IMR-90 (cell line): ENCODE measurements at regions not wholly inside any gene's neighbourhood (a gene's known extent, or its start where the extent isn't known, plus 50 kb on each side); places are given as distances from the start of the nearest gene placed in this dataset.

Experiments
- ATAC-seq: fragments of 200-7000 bp; cut with Tn5 transposase; 2 replicates; pipeline ENCODE4 v1.9.1; 2020; ENCODE audit warnings: low read depth, mild to moderate bottlenecking, moderate library complexity
- BruUV-seq: library from RNA; stranded (reverse); fragments of 400-500 nt; replicated peaks from 2 replicates; lab custom pipeline; 2021; lab: Mats Ljungman, UMichigan
- CTCF ChIA-PET: fragments of 300-600 bp; formaldehyde crosslinking; extraction: SDS; loops from one replicate; lab custom pipeline; 2021; ENCODE audit warnings: antibody characterized with exemption; lab: Yijun Ruan, JAX
- POLR2A ChIA-PET: fragments of 300-600 bp; sonication (Branson Sonifier 250); formaldehyde crosslinking; loops from one replicate; lab custom pipeline; 2022; ENCODE audit warnings: antibody characterized with exemption; ENCODE audit not compliant: unreplicated experiment; lab: Charles Lee
- DNase-seq: peaks from one replicate; pipeline ENCODE4 v3.0.0; 2013
- H2AFZ ChIP-seq: replicated peaks from 2 replicates; pipeline ENCODE3; 2013; ENCODE audit warnings: low read length, mild to moderate bottlenecking; ENCODE audit not compliant: poor library complexity
- H2AK5ac ChIP-seq: 2 replicates; pipeline ENCODE4 v1.6.1; 2013; ENCODE audit warnings: low read depth, low read length, inconsistent platforms
- H2AK9ac ChIP-seq: replicated peaks from 2 replicates; pipeline ENCODE3; 2013; ENCODE audit warnings: mild to moderate bottlenecking, low read depth, low read length, moderate library complexity; ENCODE audit not compliant: poor library complexity
- H2BK120ac ChIP-seq: 2 replicates; pipeline ENCODE4 v1.6.1; 2013; ENCODE audit warnings: low read depth, low read length, inconsistent platforms
- H2BK15ac ChIP-seq: 3 replicates; pipeline ENCODE4 v1.6.1; 2013; ENCODE audit warnings: low read depth, low read length, inconsistent platforms
- H2BK20ac ChIP-seq: 2 replicates; pipeline ENCODE4 v1.6.1; 2013; ENCODE audit warnings: low read depth, mild to moderate bottlenecking, inconsistent platforms, low read length, moderate library complexity
- H2BK5ac ChIP-seq: 2 replicates; pipeline ENCODE4 v1.6.1; 2013; ENCODE audit warnings: mild to moderate bottlenecking, low read depth, low read length, inconsistent platforms; ENCODE audit not compliant: poor library complexity, severe bottlenecking
- H3K14ac ChIP-seq: replicated peaks from 2 replicates; pipeline ENCODE4 v1.6.1; 2013; ENCODE audit warnings: low read depth, low read length, inconsistent platforms
- H3K18ac ChIP-seq: 2 replicates; pipeline ENCODE4 v1.6.1; 2013; ENCODE audit warnings: low read depth, low read length, control low read depth
- H3K23ac ChIP-seq: 2 replicates; pipeline ENCODE4 v1.6.1; 2013; ENCODE audit warnings: low read depth, low read length, inconsistent platforms
- H3K27ac ChIP-seq: 2 replicates; pipeline ENCODE4 v1.5.1; 2013; ENCODE audit warnings: mild to moderate bottlenecking, control low read depth, low read length; ENCODE audit not compliant: insufficient read depth
- H3K27me3 ChIP-seq: 2 replicates; pipeline ENCODE4 v1.6.1; 2013; ENCODE audit warnings: low read length; ENCODE audit not compliant: control insufficient read depth, insufficient read depth
- H3K36me3 ChIP-seq: 2 replicates; pipeline ENCODE4 v1.6.1; 2013; ENCODE audit warnings: low read length, mixed read lengths; ENCODE audit not compliant: control insufficient read depth, insufficient read depth
- H3K4ac ChIP-seq: 2 replicates; pipeline ENCODE4 v1.6.1; 2013; ENCODE audit warnings: low read depth, low read length, inconsistent platforms
- H3K4me1 ChIP-seq: 2 replicates; pipeline ENCODE4 v1.6.1; 2013; ENCODE audit warnings: low read length, mixed read lengths; ENCODE audit not compliant: control insufficient read depth, insufficient read depth
- H3K4me2 ChIP-seq: 2 replicates; pipeline ENCODE4 v1.6.1; 2013; ENCODE audit warnings: low read depth, mild to moderate bottlenecking, control low read depth, low read length, moderate library complexity
- H3K4me3 ChIP-seq: 2 replicates; pipeline ENCODE4 v1.5.1; 2013; ENCODE audit warnings: low read depth, mild to moderate bottlenecking, control low read depth, low read length, moderate library complexity; ENCODE audit not compliant: insufficient read depth
- H3K56ac ChIP-seq: 2 replicates; pipeline ENCODE4 v1.6.1; 2013; ENCODE audit warnings: low read length, inconsistent platforms; ENCODE audit not compliant: insufficient read depth; ENCODE audit errors: extremely low read depth
- H3K79me1 ChIP-seq, 2 experiments: 2 replicates each; pipeline ENCODE4 v1.6.1; 2013; ENCODE audit warnings: low read length in 2 of 2, inconsistent platforms in 1 of 2, low read depth in 1 of 2
- H3K9ac ChIP-seq: 2 replicates; pipeline ENCODE4 v1.6.1; 2013; ENCODE audit warnings: low read depth, low read length, control low read depth
- H3K9me1 ChIP-seq: 2 replicates; pipeline ENCODE4 v1.6.1; 2013; ENCODE audit warnings: low read length, inconsistent platforms; ENCODE audit not compliant: insufficient read depth
- H3K9me3 ChIP-seq: 2 replicates; pipeline ENCODE4 v1.6.1; 2013; ENCODE audit warnings: low read length; ENCODE audit not compliant: control insufficient read depth, insufficient read depth
- H4K20me1 ChIP-seq: 2 replicates; pipeline ENCODE4 v1.6.1; 2013; ENCODE audit warnings: low read length, inconsistent platforms; ENCODE audit not compliant: insufficient read depth
- H4K5ac ChIP-seq: 2 replicates; pipeline ENCODE4 v1.6.1; 2013; ENCODE audit warnings: mild to moderate bottlenecking, low read depth, low read length, control low read depth
- H4K8ac ChIP-seq, 2 experiments: 2 replicates each; pipeline ENCODE4 v1.6.1; 2013; ENCODE audit warnings: low read depth in 2 of 2, low read length in 2 of 2, control low read depth in 1 of 2, inconsistent platforms in 1 of 2
- H4K91ac ChIP-seq: 2 replicates; pipeline ENCODE4 v1.6.1; 2013; ENCODE audit warnings: low read depth, low read length, inconsistent platforms; ENCODE audit not compliant: insufficient read depth
- BHLHE40 ChIP-seq: fragments of 150-350 bp; IDR thresholded peaks from 2 replicates; pipeline ENCODE4 v1.6.1; 2016; ENCODE audit warnings: mild to moderate bottlenecking, low read depth, low read length
- CEBPB ChIP-seq: IDR thresholded peaks from 2 replicates; pipeline ENCODE4 v1.6.1; 2012; ENCODE audit warnings: low read depth, low read length, improper control_type of control experiment
- CHD1 ChIP-seq: IDR thresholded peaks from 2 replicates; pipeline ENCODE4 v1.6.1; 2012; ENCODE audit warnings: low read depth, low read length, improper control_type of control experiment
- ELK1 ChIP-seq: fragments of 150-350 bp; IDR thresholded peaks from 2 replicates; pipeline ENCODE4 v1.6.1; 2016; ENCODE audit warnings: low read depth, mild to moderate bottlenecking, low read length, moderate library complexity, borderline replicate concordance
- FOS ChIP-seq: fragments of 150-350 bp; IDR thresholded peaks from 2 replicates; pipeline ENCODE4 v1.6.1; 2016; ENCODE audit warnings: low read depth, low read length
- MAFK ChIP-seq: IDR thresholded peaks from 2 replicates; pipeline ENCODE4 v1.6.1; 2012; ENCODE audit warnings: low read depth, low read length, improper control_type of control experiment
- MAZ ChIP-seq: IDR thresholded peaks from 2 replicates; pipeline ENCODE4 v1.6.1; 2012; ENCODE audit warnings: low read depth, mild to moderate bottlenecking, low read length, improper control_type of control experiment, moderate library complexity, borderline replicate concordance
- MXI1 ChIP-seq: IDR thresholded peaks from 2 replicates; pipeline ENCODE4 v1.6.1; 2012; ENCODE audit warnings: low read depth, mild to moderate bottlenecking, low read length, moderate library complexity, borderline replicate concordance
- NFE2L2 ChIP-seq: fragments of 150-350 bp; IDR thresholded peaks from 2 replicates; pipeline ENCODE4 v1.6.1; 2016; ENCODE audit warnings: low read depth, mild to moderate bottlenecking, low read length
- POLR2A ChIP-seq: IDR thresholded peaks from 2 replicates; pipeline ENCODE4 v1.6.1; 2012; ENCODE audit warnings: mild to moderate bottlenecking, low read depth, low read length
- RAD21 ChIP-seq: IDR thresholded peaks from 2 replicates; pipeline ENCODE4 v1.6.1; 2012; ENCODE audit warnings: low read length, improper control_type of control experiment
- RCOR1 ChIP-seq: IDR thresholded peaks from 2 replicates; pipeline ENCODE4 v1.6.1; 2012; ENCODE audit warnings: mild to moderate bottlenecking, low read length, improper control_type of control experiment; ENCODE audit not compliant: insufficient replicate concordance
- RFX5 ChIP-seq: IDR thresholded peaks from 2 replicates; pipeline ENCODE4 v1.8.0; 2012; ENCODE audit warnings: low read depth, mild to moderate bottlenecking, low read length, moderate library complexity
- SMC3 ChIP-seq: fragments of 150-350 bp; IDR thresholded peaks from 2 replicates; pipeline ENCODE4 v1.6.1; 2016; ENCODE audit warnings: low read depth, mild to moderate bottlenecking, antibody characterized with exemption, low read length, moderate library complexity
- WGBS, 2 experiments: methylation state at CpG; one replicate each; pipeline versions ENCODE4 v1.1.5 to v1.1.7; 2013; ENCODE audit warnings: missing lambda C conversion rate in 2 of 2; ENCODE audit not compliant: insufficient read length in 1 of 2; ENCODE audit errors: extremely low coverage in 2 of 2; 5-methylcytosine and 5-hydroxymethylcytosine counted together
- dilution Hi-C: fragments of 300-500 bp; cut with HindIII; formaldehyde crosslinking; loops from one replicate; pipeline ENCODE4 v1.14.3; 2018; ENCODE audit warnings: low sequenced_read_pairs; ENCODE audit not compliant: unreplicated experiment
- in situ Hi-C: fragments of 300-500 bp; cut with MboI; formaldehyde crosslinking; loops from 3 replicates; pipeline ENCODE4 v1.14.3; 2019; ENCODE audit warnings: low sequenced_read_pairs, inconsistent platforms, mixed read lengths
- intact Hi-C: fragments of 100-400 bp; cut with micrococcal nuclease; formaldehyde crosslinking; loops from 2 replicates; pipeline ENCODE4 v1.10.0; 2022
- TF ChIP-seq, protein P1 (sequence below): conservative IDR thresholded peaks from 2 replicates; pipeline ENCODE4 v1.5.1; 2012; ENCODE audit warnings: mild to moderate bottlenecking, low read depth, low read length, improper control_type of control experiment
- TF ChIP-seq, protein P2 (sequence below): fragments of 150-350 bp; IDR thresholded peaks from 2 replicates; pipeline ENCODE4 v1.6.1; 2017; ENCODE audit warnings: mild to moderate bottlenecking, antibody characterized with exemption, low read length, low read depth

DNA sequence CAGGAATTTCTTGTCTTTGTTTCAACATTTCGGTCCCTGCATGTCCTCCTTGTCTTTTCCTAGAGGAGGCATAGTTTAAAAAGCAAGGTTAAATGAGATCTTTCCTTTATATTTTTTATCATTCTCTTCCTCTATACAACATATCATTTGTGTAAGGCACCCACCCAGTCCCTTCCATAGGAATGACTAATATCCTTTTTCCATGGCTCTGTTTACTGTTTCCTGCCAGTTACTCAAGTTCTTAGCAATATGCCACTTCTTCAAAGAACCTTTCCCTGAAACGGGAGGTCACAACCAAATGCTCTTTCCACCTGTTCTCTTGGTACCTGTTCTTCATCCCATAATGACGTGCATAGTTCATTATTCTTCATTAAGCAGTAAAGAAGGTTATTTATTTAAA, 1237.1 kb upstream of the GOT2 start:
- POLR2A ChIA-PET: no interaction called here
- Histone ChIP-seq H3K4me1 (no peaks in the 10 kb centered on the region), H2BK20ac (no peak overlapping the region), H4K20me1 (no peaks in the 10 kb centered on the region), H3K36me3 (no peaks in the 10 kb centered on the region), H4K8ac (no peak overlapping the region), H3K9me3 (peaks cover 3% of the 10 kb centered on the region; the same call in 1 of the 2 replicates), H3K79me1 (no peaks in the 10 kb centered on the region), H2BK15ac (no peak overlapping the region), H2AK9ac (no peak overlapping the region), H2BK120ac (no peak overlapping the region), H4K91ac (no peak overlapping the region), H3K27ac (no peak overlapping the region), H4K5ac (no peak overlapping the region), H3K14ac (no peak overlapping the region), H3K9ac (no peak overlapping the region), H3K4ac (no peak overlapping the region), H3K56ac (no peak overlapping the region), H3K23ac (no peak overlapping the region), H3K18ac (no peak overlapping the region), H3K4me3 (no peak overlapping the region), H2AK5ac (no peak overlapping the region), H2BK5ac (no peak overlapping the region), H3K9me1 (no peaks in the 10 kb centered on the region), H2AFZ (no peak overlapping the region), H3K27me3 (no peaks in the 10 kb centered on the region), H3K4me2 (no peak overlapping the region)
- DNase-seq: no peak
- dilution Hi-C loops: no loop called here
- in situ Hi-C loops: no loop called here
- ATAC-seq: no peak
- no CpG with 5 or more reads among the region's 3 CpGs for WGBS, 2 experiments
- no peak for TF ChIP-seq RAD21
- TF ChIP-seq NFE2L2: no peak
- TF ChIP-seq RFX5: no peak
- TF ChIP-seq MAZ: no peak
- TF ChIP-seq SMC3: no peak
- TF ChIP-seq, protein P1, sequence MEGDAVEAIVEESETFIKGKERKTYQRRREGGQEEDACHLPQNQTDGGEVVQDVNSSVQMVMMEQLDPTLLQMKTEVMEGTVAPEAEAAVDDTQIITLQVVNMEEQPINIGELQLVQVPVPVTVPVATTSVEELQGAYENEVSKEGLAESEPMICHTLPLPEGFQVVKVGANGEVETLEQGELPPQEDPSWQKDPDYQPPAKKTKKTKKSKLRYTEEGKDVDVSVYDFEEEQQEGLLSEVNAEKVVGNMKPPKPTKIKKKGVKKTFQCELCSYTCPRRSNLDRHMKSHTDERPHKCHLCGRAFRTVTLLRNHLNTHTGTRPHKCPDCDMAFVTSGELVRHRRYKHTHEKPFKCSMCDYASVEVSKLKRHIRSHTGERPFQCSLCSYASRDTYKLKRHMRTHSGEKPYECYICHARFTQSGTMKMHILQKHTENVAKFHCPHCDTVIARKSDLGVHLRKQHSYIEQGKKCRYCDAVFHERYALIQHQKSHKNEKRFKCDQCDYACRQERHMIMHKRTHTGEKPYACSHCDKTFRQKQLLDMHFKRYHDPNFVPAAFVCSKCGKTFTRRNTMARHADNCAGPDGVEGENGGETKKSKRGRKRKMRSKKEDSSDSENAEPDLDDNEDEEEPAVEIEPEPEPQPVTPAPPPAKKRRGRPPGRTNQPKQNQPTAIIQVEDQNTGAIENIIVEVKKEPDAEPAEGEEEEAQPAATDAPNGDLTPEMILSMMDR: no peak
- no peak for TF ChIP-seq MXI1
- TF ChIP-seq, protein P2, sequence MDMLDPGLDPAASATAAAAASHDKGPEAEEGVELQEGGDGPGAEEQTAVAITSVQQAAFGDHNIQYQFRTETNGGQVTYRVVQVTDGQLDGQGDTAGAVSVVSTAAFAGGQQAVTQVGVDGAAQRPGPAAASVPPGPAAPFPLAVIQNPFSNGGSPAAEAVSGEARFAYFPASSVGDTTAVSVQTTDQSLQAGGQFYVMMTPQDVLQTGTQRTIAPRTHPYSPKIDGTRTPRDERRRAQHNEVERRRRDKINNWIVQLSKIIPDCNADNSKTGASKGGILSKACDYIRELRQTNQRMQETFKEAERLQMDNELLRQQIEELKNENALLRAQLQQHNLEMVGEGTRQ: no peak
- no peak for TF ChIP-seq FOS
- no peak for TF ChIP-seq POLR2A
- TF ChIP-seq CHD1: no peak
- no peak for TF ChIP-seq MAFK
- no peak for TF ChIP-seq BHLHE40
- TF ChIP-seq ELK1: no peak
- TF ChIP-seq CEBPB: no peak
- TF ChIP-seq RCOR1: no peak
- no TSS peak for BruUV-seq
- CTCF ChIA-PET: no interaction called here
- intact Hi-C loops: no loop called here
